Neural cell (in vitro differentiated cells): ENCODE measurements at regions not wholly inside any gene's neighbourhood (a gene's known extent, or its start where the extent isn't known, plus 50 kb on each side); places are given as distances from the start of the nearest gene placed in this dataset.

Source experiments
- H2AFZ ChIP-seq: fragments of 200-600, 300-800 bp; sonication (generic), shearing (Covaris generic); 2 replicates; pipeline ENCODE4 v1.6.0; 2014; ENCODE audit warnings: low read depth, mild to moderate bottlenecking, antibody characterized with exemption, low read length, moderate library complexity
- H3F3A ChIP-seq: fragments of 200-600 bp; shearing (Covaris generic); 2 replicates; pipeline ENCODE4 v1.6.1; 2016; ENCODE audit warnings: mild to moderate bottlenecking, moderate library complexity, mixed read lengths, antibody characterized with exemption, low read length; ENCODE audit not compliant: insufficient read depth, poor library complexity, severe bottlenecking
- H3K27ac ChIP-seq: fragments of 200-600, 300-800 bp; sonication (generic), shearing (Covaris generic); 2 replicates; pipeline ENCODE4 v1.5.1; 2014; ENCODE audit warnings: mild to moderate bottlenecking, low read length, moderate library complexity
- H3K27me3 ChIP-seq: fragments of 300-800, 200-600 bp; sonication (generic), shearing (Covaris generic); 2 replicates; pipeline ENCODE4 v1.6.0; 2014; ENCODE audit warnings: mild to moderate bottlenecking, low read depth, low read length, moderate library complexity; ENCODE audit not compliant: insufficient read depth
- H3K36me3 ChIP-seq: fragments of 300-800, 200-600 bp; sonication (generic), shearing (Covaris generic); 2 replicates; pipeline ENCODE4 v1.5.1; 2014; ENCODE audit warnings: mild to moderate bottlenecking, antibody characterized with exemption, low read length, moderate library complexity; ENCODE audit not compliant: insufficient read depth
- H3K4me2 ChIP-seq: fragments of 300-800, 200-600 bp; sonication (generic), shearing (Covaris generic); 2 replicates; pipeline ENCODE4 v1.6.0; 2014; ENCODE audit warnings: mild to moderate bottlenecking, low read length
- H3K4me3 ChIP-seq: fragments of 300-800, 200-600 bp; sonication (generic), shearing (Covaris generic); 2 replicates; pipeline ENCODE4 v1.5.1; 2014; ENCODE audit warnings: mild to moderate bottlenecking, low read length, moderate library complexity
- H3K79me2 ChIP-seq: fragments of 200-600 bp; shearing (Covaris generic); replicated peaks from 2 replicates; pipeline ENCODE4 v1.6.0; 2014; ENCODE audit warnings: mild to moderate bottlenecking, low read length, moderate library complexity; ENCODE audit not compliant: insufficient read depth
- H3K9ac ChIP-seq: fragments of 300-800, 200-600 bp; sonication (generic), shearing (Covaris generic); 2 replicates; pipeline ENCODE4 v1.6.1; 2016; ENCODE audit warnings: mild to moderate bottlenecking, low read length, mixed read lengths
- H3K9me2 ChIP-seq: fragments of 200-600 bp; shearing (Covaris generic); 2 replicates; pipeline ENCODE4 v1.6.1; 2016; ENCODE audit warnings: mild to moderate bottlenecking, low read length, mixed read lengths; ENCODE audit not compliant: insufficient read depth
- H3K9me3 ChIP-seq: fragments of 200-600, 300-800 bp; sonication (generic), shearing (Covaris generic); 2 replicates; pipeline ENCODE4 v1.6.1; 2016; ENCODE audit warnings: mild to moderate bottlenecking, mixed run types, low read length, moderate library complexity, mixed read lengths
- H4K20me1 ChIP-seq: fragments of 200-600 bp; shearing (Covaris generic); 2 replicates; pipeline ENCODE4 v1.6.1; 2016; ENCODE audit warnings: mild to moderate bottlenecking, mixed run types; ENCODE audit not compliant: insufficient read depth
- CTCF ChIP-seq: fragments of 450-650 bp; IDR thresholded peaks from 2 replicates; pipeline ENCODE4 v1.5.1; 2014; ENCODE audit warnings: antibody characterized with exemption, mild to moderate bottlenecking, moderate library complexity; ENCODE audit not compliant: poor library complexity, severe bottlenecking
- EP300 ChIP-seq: fragments of 450-650 bp; conservative IDR thresholded peaks from 2 replicates; pipeline ENCODE4 v1.6.1; 2014; ENCODE audit warnings: antibody characterized with exemption, mild to moderate bottlenecking, moderate library complexity; ENCODE audit not compliant: poor library complexity, severe bottlenecking
- EZH2 ChIP-seq: fragments of 200-600, 300-800 bp; shearing (Covaris generic), sonication (generic); IDR thresholded peaks from 2 replicates; pipeline ENCODE4 v1.6.1; 2014; ENCODE audit warnings: antibody characterized with exemption, low read length, borderline replicate concordance, mild to moderate bottlenecking; ENCODE audit not compliant: insufficient read depth, poor library complexity, severe bottlenecking
- MXI1 ChIP-seq: fragments of 450-650 bp; conservative IDR thresholded peaks from 2 replicates; pipeline ENCODE4 v1.6.1; 2014; ENCODE audit warnings: antibody characterized with exemption, mild to moderate bottlenecking; ENCODE audit not compliant: poor library complexity, severe bottlenecking
- POLR2AphosphoS5 ChIP-seq: IDR thresholded peaks from 2 replicates; pipeline ENCODE4 v1.6.1; 2012
- RAD21 ChIP-seq: fragments of 450-650 bp; conservative IDR thresholded peaks from 2 replicates; pipeline ENCODE4 v1.6.1; 2014; ENCODE audit warnings: antibody characterized with exemption, mild to moderate bottlenecking, moderate library complexity
- REST ChIP-seq: IDR thresholded peaks from 2 replicates; pipeline ENCODE4 v1.6.1; 2012; ENCODE audit warnings: borderline replicate concordance
- SMC3 ChIP-seq: fragments of 450-650 bp; conservative IDR thresholded peaks from 2 replicates; pipeline ENCODE4 v1.6.1; 2014; ENCODE audit warnings: antibody characterized with exemption, mild to moderate bottlenecking, moderate library complexity; ENCODE audit not compliant: poor library complexity
- TAF1 ChIP-seq: IDR thresholded peaks from 2 replicates; pipeline ENCODE4 v1.6.1; 2012; ENCODE audit warnings: low read depth

- Histone ChIP-seq H2AFZ (no peak overlapping the region), H3K79me2 (no peaks in the 10 kb centered on the region), H3K9ac (no peak overlapping the region), H4K20me1 (no peaks in the 10 kb centered on the region), H3K9me2 (no peaks in the 10 kb centered on the region), H3K4me2 (no peak overlapping the region), H3K36me3 (no peaks in the 10 kb centered on the region), H3K4me3 (no peak overlapping the region), H3K27ac (no peak overlapping the region), H3F3A (no peaks in the 10 kb centered on the region), H3K9me3 (peaks cover 2% of the 10 kb centered on the region), H3K27me3 (no peaks in the 10 kb centered on the region)
- TF ChIP-seq MXI1 (no peak), RAD21 (no peak), CTCF (no peak), SMC3 (no peak), POLR2AphosphoS5 (no peak), EZH2 (no peak), TAF1 (no peak), EP300 (no peak), REST (no peak)
Observed at GRCh38 chr10:4136121-4136520, 351.1 kb upstream of the KLF6 start.

- no peak overlapping the region for H3K9ac ChIP-seq
- no peaks in the 10 kb centered on the region for H3K9me2 ChIP-seq
- H3K36me3 ChIP-seq = no peaks in the 10 kb centered on the region
- H4K20me1 ChIP-seq = no peaks in the 10 kb centered on the region
- no peak overlapping the region for H3K4me2 ChIP-seq
- no peaks in the 10 kb centered on the region for H3F3A ChIP-seq
- H3K79me2 ChIP-seq = no peaks in the 10 kb centered on the region
- no peak for TF ChIP-seq EP300
- no peak for TF ChIP-seq POLR2AphosphoS5
- no peak for TF ChIP-seq REST
- TF ChIP-seq MXI1 = no peak
- TF ChIP-seq SMC3 = no peak
- no peak for TF ChIP-seq RAD21
- TF ChIP-seq CTCF = no peak
- TF ChIP-seq TAF1 = no peak
- TF ChIP-seq EZH2 = no peak
- H3K9me3 ChIP-seq = no peaks in the 10 kb centered on the region
- H2AFZ ChIP-seq = no peak overlapping the region
- no peak overlapping the region for H3K4me3 ChIP-seq
- H3K27me3 ChIP-seq = no peaks in the 10 kb centered on the region
- H3K27ac ChIP-seq = no peak overlapping the region
Observed at GRCh38 chr10:4132216-4132556, 347.2 kb upstream of the KLF6 start.
